Endothelial cell of umbilical vein (primary cell): ENCODE measurements at regions not wholly inside any gene's neighbourhood (a gene's known extent, or its start where the extent isn't known, plus 50 kb on each side); places are given as distances from the start of the nearest gene placed in this dataset.

Experiments
- BruUV-seq: library from RNA; stranded (reverse); fragments of 400-500 nt; replicated peaks from 2 replicates; lab custom pipeline; 2021; lab: Mats Ljungman, UMichigan
- CTCF ChIA-PET: fragments of 300-600, 350-600 bp; sonication (Branson Sonifier 250); formaldehyde crosslinking; loops from one replicate; lab custom pipeline; 2021; ENCODE audit warnings: antibody characterized with exemption, inconsistent platforms; lab: Charles Lee
- POLR2A ChIA-PET: fragments of 300-600, 350-600 bp; sonication (Branson Sonifier 250); formaldehyde crosslinking; loops from one replicate; lab custom pipeline; 2021; ENCODE audit warnings: antibody characterized with exemption, inconsistent platforms; lab: Charles Lee
- DNase-seq: peaks from one replicate; pipeline ENCODE4 v3.0.0-alpha.2; 2011; ENCODE audit warnings: low read depth, low spot score
- FAIRE-seq: peaks from 2 replicates; lab custom pipeline; 2011; peaks lifted over from hg19 to GRCh38; lab: Jason Lieb, UNC
- H2AFZ ChIP-seq: 2 replicates; pipeline ENCODE4 v1.6.0; 2012; ENCODE audit warnings: low read depth, low read length, control low read depth, inconsistent platforms
- H3K27ac ChIP-seq: 2 replicates; pipeline ENCODE4 v1.5.1; 2011; ENCODE audit warnings: low read depth, mild to moderate bottlenecking, control low read depth, low read length, moderate library complexity; ENCODE audit not compliant: insufficient read depth
- H3K27me3 ChIP-seq, 2 experiments: 2 replicates each; pipeline versions ENCODE4 v1.6.0 to v1.6.1; 2011; ENCODE audit warnings: low read length in 2 of 2, mixed read lengths in 1 of 2; ENCODE audit not compliant: control insufficient read depth in 2 of 2, insufficient read depth in 2 of 2
- H3K36me3 ChIP-seq, 2 experiments: 2 replicates in 1 of 2; 3 replicates in 1 of 2; pipeline ENCODE4 v1.5.1; 2011; ENCODE audit warnings: low read length in 2 of 2, mild to moderate bottlenecking in 1 of 2, moderate library complexity in 1 of 2; ENCODE audit not compliant: control insufficient read depth in 2 of 2, insufficient read depth in 2 of 2; ENCODE audit errors: extremely low read depth in 1 of 2
- H3K4me1 ChIP-seq: 3 replicates; pipeline ENCODE4 v1.5.1; 2011; ENCODE audit warnings: mild to moderate bottlenecking, low read length; ENCODE audit not compliant: control insufficient read depth, insufficient read depth; ENCODE audit errors: extremely low read depth
- H3K4me2 ChIP-seq: 2 replicates; pipeline ENCODE4 v1.6.1; 2011; ENCODE audit warnings: low read length, control low read depth, mixed read lengths; ENCODE audit not compliant: insufficient read depth
- H3K4me3 ChIP-seq, 3 experiments: fragments of 200-600 bp in 1 of 3; sonication (generic), shearing (Covaris generic) in 1 of 3; replicated peaks in 1 of 3; 2 replicates each; pipeline ENCODE4 v1.5.1; 2011 to 2016; ENCODE audit warnings: control low read depth in 3 of 3, low read length in 3 of 3, mild to moderate bottlenecking in 2 of 3, inconsistent platforms in 1 of 3, low read depth in 1 of 3, moderate library complexity in 1 of 3; ENCODE audit not compliant: insufficient read depth in 1 of 3
- H3K79me2 ChIP-seq: 2 replicates; pipeline ENCODE4 v1.6.0; 2012; ENCODE audit warnings: low read length, inconsistent platforms; ENCODE audit not compliant: control insufficient read depth, insufficient read depth
- H3K9ac ChIP-seq: replicated peaks from 2 replicates; pipeline ENCODE3; 2011; ENCODE audit warnings: low read length, control low read depth; ENCODE audit not compliant: insufficient read depth; ENCODE audit errors: extremely low read depth
- H3K9me1 ChIP-seq: replicated peaks from 3 replicates; pipeline ENCODE4 v1.6.0; 2011; ENCODE audit warnings: mild to moderate bottlenecking, low read length; ENCODE audit not compliant: control insufficient read depth, insufficient read depth; ENCODE audit errors: extremely low read depth
- H3K9me3 ChIP-seq: replicated peaks from 2 replicates; pipeline ENCODE4 v1.5.1; 2012; ENCODE audit warnings: low read length, inconsistent platforms; ENCODE audit not compliant: control insufficient read depth, insufficient read depth
- H4K20me1 ChIP-seq: replicated peaks from 2 replicates; pipeline ENCODE3; 2011; ENCODE audit warnings: mild to moderate bottlenecking, low read length; ENCODE audit not compliant: control insufficient read depth, insufficient read depth; ENCODE audit errors: extremely low read depth
- CTCF ChIP-seq, 2 donors: IDR thresholded peaks; 1 replicate in 1 of 2; 2 replicates in 1 of 2; pipeline ENCODE4 v1.5.1; 2011; ENCODE audit warnings: low read length in 2 of 2, mild to moderate bottlenecking in 2 of 2, moderate library complexity in 2 of 2, control low read depth in 1 of 2, inconsistent platforms in 1 of 2, low read depth in 1 of 2; ENCODE audit not compliant: insufficient read depth in 1 of 2; ENCODE audit errors: extremely low read depth in 1 of 2
- EZH2 ChIP-seq: IDR thresholded peaks from 2 replicates; pipeline ENCODE4 v1.6.1; 2012; ENCODE audit warnings: borderline replicate concordance, low read depth, mild to moderate bottlenecking, moderate library complexity, low read length, inconsistent platforms; ENCODE audit not compliant: severe bottlenecking
- FOS ChIP-seq: IDR thresholded peaks from 2 replicates; pipeline ENCODE4 v1.6.1; 2011; ENCODE audit warnings: mild to moderate bottlenecking, low read length, moderate library complexity, borderline replicate concordance; ENCODE audit not compliant: insufficient read depth
- GATA2 ChIP-seq: IDR thresholded peaks from 2 replicates; pipeline ENCODE4 v1.7.0; 2011; ENCODE audit warnings: low read depth, mild to moderate bottlenecking, moderate library complexity, mixed read lengths, low read length; ENCODE audit not compliant: insufficient read length, insufficient read depth
- JUN ChIP-seq: IDR thresholded peaks from 2 replicates; pipeline ENCODE4 v1.6.1; 2011; ENCODE audit warnings: borderline replicate concordance, low read depth; ENCODE audit not compliant: insufficient read length, insufficient read depth
- MYC ChIP-seq: IDR thresholded peaks from one replicate; pipeline ENCODE4 v1.6.1; 2011; ENCODE audit warnings: mild to moderate bottlenecking, low read depth, low read length
- POLR2A ChIP-seq: IDR thresholded peaks from 2 replicates; pipeline ENCODE4 v1.6.1; 2012; ENCODE audit warnings: low read depth, mild to moderate bottlenecking, control low read depth, low read length
- POLR2AphosphoS5 ChIP-seq: IDR thresholded peaks from 2 replicates; pipeline ENCODE4 v1.6.1; 2012; ENCODE audit warnings: low read depth, mild to moderate bottlenecking, control low read depth, low read length, moderate library complexity; ENCODE audit not compliant: insufficient read depth
- dilution Hi-C: fragments of 300-500 bp; cut with MboI; formaldehyde crosslinking; loops from one replicate; pipeline ENCODE4 v1.15.0; 2019; ENCODE audit warnings: low sequenced_read_pairs; ENCODE audit not compliant: extremely low pct_ligation_motif_present
- intact Hi-C: fragments of 100-400 bp; cut with micrococcal nuclease; formaldehyde crosslinking; loops from one replicate; pipeline ENCODE4 v1.10.0; 2022
- TF ChIP-seq, protein P1 (sequence below): IDR thresholded peaks from 2 replicates; pipeline ENCODE4 v1.6.1; 2011; ENCODE audit not compliant: insufficient read depth, insufficient read length

DNA sequence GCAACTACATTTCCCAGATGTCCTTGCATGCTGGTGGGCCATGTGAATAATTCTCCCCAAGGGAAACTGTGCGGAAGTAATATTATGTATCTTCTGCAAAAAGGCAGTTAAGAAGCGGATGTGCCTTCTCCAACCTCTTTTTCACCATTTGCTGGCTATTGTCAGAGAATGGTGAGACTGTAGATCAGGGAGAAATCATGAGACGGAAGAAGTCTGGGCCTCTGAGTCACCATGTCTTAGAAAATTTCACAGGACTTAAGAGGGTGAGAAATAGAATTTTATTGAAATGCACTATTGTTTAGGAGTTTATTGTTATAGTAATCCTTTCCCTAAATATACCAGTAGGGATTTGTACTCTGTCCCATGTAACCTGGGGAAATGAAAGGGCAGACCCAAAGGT is 298.7 kb upstream of the ZC3H12C start:
- Histone ChIP-seq H3K4me2 (no peak overlapping the region), H2AFZ (no peak overlapping the region), H3K36me3 (no peaks in the 10 kb centered on the region), H4K20me1 (no peaks in the 10 kb centered on the region), H3K4me3 (no peak overlapping the region), H3K9me1 (no peaks in the 10 kb centered on the region), H3K4me1 (no peaks in the 10 kb centered on the region), H3K9ac (no peak overlapping the region), H3K79me2 (no peaks in the 10 kb centered on the region), H3K9me3 (no peaks in the 10 kb centered on the region), H3K27me3 (no peaks in the 10 kb centered on the region), H3K27ac (no peak overlapping the region)
- no peak for DNase-seq
- FAIRE-seq = no peak
- intact Hi-C loops (no loop called here), dilution Hi-C loops (no loop called here)
- no TSS peak for BruUV-seq
- POLR2A ChIA-PET = no interaction called here
- CTCF ChIA-PET = no interaction called here
- TF ChIP-seq CTCF (IDR thresholded peaks at IDR 0.05; ENCODE audit: extremely low read depth in 1 of 2, insufficient read depth in 1 of 2, low read depth in 1 of 2, low read length in 2 of 2) (no peak), EZH2 (no peak), POLR2A (no peak), POLR2AphosphoS5 (no peak), FOS (no peak), GATA2 (no peak), JUN (no peak), MYC (no peak)
- TF ChIP-seq, protein P1, sequence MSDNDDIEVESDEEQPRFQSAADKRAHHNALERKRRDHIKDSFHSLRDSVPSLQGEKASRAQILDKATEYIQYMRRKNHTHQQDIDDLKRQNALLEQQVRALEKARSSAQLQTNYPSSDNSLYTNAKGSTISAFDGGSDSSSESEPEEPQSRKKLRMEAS = no peak
